GM12878 (cell line): ENCODE measurements at regions not wholly inside any gene's neighbourhood (a gene's known extent, or its start where the extent isn't known, plus 50 kb on each side); places are given as distances from the start of the nearest gene placed in this dataset.

ENCODE experiments used
- CBFB ChIP-seq: IDR thresholded peaks from 2 replicates; pipeline ENCODE4 v1.6.1; 2016; ENCODE audit warnings: antibody characterized with exemption, low read depth
- CEBPB ChIP-seq, 2 experiments: fragments of 150-350 bp in 1 of 2; IDR thresholded peaks; 2 replicates each; pipeline ENCODE4 v1.6.1; 2012 to 2014; ENCODE audit warnings: low read depth in 2 of 2, low read length in 2 of 2, borderline replicate concordance in 1 of 2, inconsistent platforms in 1 of 2
- CTCF ChIP-seq, 3 experiments: IDR thresholded peaks in 2 of 3; conservative IDR thresholded peaks in 1 of 3; 2 replicates each; pipeline ENCODE4 v1.5.1; 2011; ENCODE audit warnings: low read depth in 3 of 3, low read length in 3 of 3, mild to moderate bottlenecking in 3 of 3, control low read depth in 2 of 3, moderate library complexity in 2 of 3, inconsistent platforms in 1 of 3, mixed read lengths in 1 of 3; ENCODE audit not compliant: control insufficient read depth in 2 of 3, insufficient read depth in 1 of 3; ENCODE audit errors: extremely low read depth in 1 of 3
- HDAC6 ChIP-seq: fragments of 200-600 bp; sonication (generic); IDR thresholded peaks from one replicate; pipeline ENCODE4 v1.8.0; 2017; ENCODE audit warnings: antibody characterized with exemption; ENCODE audit not compliant: unreplicated experiment
- KDM1A ChIP-seq: fragments of 200-600 bp; sonication (generic); IDR thresholded peaks from 2 replicates; pipeline ENCODE4 v1.6.1; 2016; ENCODE audit warnings: borderline replicate concordance
- NFIC ChIP-seq: IDR thresholded peaks from 2 replicates; pipeline ENCODE4 v1.6.1; 2012; ENCODE audit warnings: low read depth, mild to moderate bottlenecking, inconsistent platforms, low read length, moderate library complexity
- POLR2A ChIP-seq: IDR thresholded peaks from 2 replicates; pipeline ENCODE4 v1.6.1; 2011; ENCODE audit warnings: low read depth, mild to moderate bottlenecking, low read length
- POLR2AphosphoS5 ChIP-seq: IDR thresholded peaks from 2 replicates; pipeline ENCODE4 v1.6.1; 2011; ENCODE audit warnings: mild to moderate bottlenecking, low read length, inconsistent platforms
- ZNF207 ChIP-seq: fragments of 450-650 bp; IDR thresholded peaks from 2 replicates; pipeline ENCODE4 v1.6.1; 2014; ENCODE audit warnings: antibody characterized with exemption, mild to moderate bottlenecking, borderline replicate concordance
- ZNF274 ChIP-seq: IDR thresholded peaks from one replicate; pipeline ENCODE4 v1.8.0; 2011; ENCODE audit not compliant: insufficient read length, insufficient read depth

- no peak for TF ChIP-seq HDAC6
- no peak for TF ChIP-seq POLR2AphosphoS5
- no peak for TF ChIP-seq CTCF (IDR thresholded peaks at IDR 0.05 in 2 of 3, conservative IDR thresholded peaks at IDR 0.05 in 1 of 3; ENCODE audit: control insufficient read depth in 2 of 3, extremely low read depth in 1 of 3, insufficient read depth in 1 of 3, low read depth in 3 of 3, low read length in 3 of 3)
- no peak for TF ChIP-seq KDM1A
- TF ChIP-seq ZNF274, result no peak
- no peak for TF ChIP-seq POLR2A
- no peak for TF ChIP-seq ZNF207
- no peak for TF ChIP-seq NFIC
- no peak for TF ChIP-seq CBFB
- no peak for TF ChIP-seq CEBPB (IDR thresholded peaks at IDR 0.05; ENCODE audit: borderline replicate concordance in 1 of 2, low read depth in 2 of 2, low read length in 2 of 2)
These were observed 229.1 kb upstream of the CITED2 start for GRCh38 chr6:139603581-139603980.
